GOT3 (cell line): ENCODE measurements at regions not wholly inside any gene's neighbourhood (a gene's known extent, or its start where the extent isn't known, plus 50 kb on each side); places are given as distances from the start of the nearest gene placed in this dataset.

Experiments
- DNase-seq: peaks from one replicate; lab custom pipeline; 2025; ENCODE audit warnings: mixed read lengths; lab: John Stamatoyannopoulos, UW

DNA sequence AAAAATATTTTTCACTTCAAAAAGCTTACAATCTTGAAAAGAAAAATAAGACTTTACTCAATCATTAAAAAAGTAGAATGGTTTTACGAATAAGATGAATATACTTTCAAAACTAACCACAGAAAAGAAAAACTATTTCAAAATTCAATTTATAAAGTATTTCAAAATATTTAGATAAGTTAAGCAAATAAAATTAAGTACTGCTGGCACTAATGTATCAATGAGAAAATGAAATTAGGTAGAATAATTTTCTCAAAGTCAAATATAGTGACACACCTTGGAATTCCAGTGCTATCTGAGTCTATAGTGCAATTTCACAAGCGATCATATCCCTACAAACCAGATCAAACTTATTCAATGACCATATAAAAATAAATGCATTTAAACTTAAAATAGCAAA is 109.8 kb upstream of the SEMA3A start:
- DNase-seq, result no peak

- no peak for DNase-seq
Measured at GRCh38 chr7:84302949-84303348, 108.4 kb upstream of the SEMA3A start.

GRCh38 chr7:84297616-84298015 is 103.0 kb upstream of the SEMA3A start:
- no peak for DNase-seq

- no peak for DNase-seq
Measured at GRCh38 chr7:84294847-84295455, 100.4 kb upstream of the SEMA3A start.

DNA sequence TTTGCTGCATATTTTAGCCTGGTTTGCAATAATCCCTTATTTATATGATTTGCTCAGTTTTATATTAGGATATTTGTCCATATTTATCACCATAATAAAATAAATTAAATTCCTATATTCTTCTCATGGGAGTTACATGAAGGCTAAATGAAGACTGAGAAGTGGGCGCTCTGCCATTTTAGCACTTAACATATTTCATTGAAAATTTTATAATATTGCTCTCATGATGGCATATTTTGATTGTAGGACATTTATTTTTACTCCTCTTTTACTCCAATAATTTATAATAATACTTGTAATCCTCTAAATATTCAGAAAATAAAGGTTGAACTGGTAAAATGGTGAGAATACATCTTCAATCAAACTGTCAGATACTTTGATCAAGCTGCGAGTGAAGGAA is 99.8 kb upstream of the SEMA3A start:
- DNase-seq, result no peak

DNA sequence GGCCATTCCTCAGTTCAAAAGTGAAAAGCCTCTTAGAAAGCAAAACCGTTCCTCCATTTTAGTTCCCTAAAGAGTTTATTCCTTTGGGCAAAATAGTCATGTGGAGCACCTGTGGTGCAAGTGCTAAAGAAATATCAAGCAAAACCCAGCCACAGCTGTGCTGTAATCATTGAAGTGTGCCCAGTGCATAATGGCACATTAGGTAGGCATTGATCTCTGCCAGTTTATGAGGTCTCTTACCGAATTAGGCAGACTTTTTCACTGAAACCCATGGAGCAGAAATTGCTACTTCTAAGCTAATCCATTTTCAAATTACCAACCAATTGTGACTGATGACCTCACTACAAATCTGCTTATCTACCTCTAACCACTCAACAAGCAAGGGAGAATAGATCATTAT is 97.2 kb upstream of the SEMA3A start:
- DNase-seq, result no peak

- no peak for DNase-seq
Measured at GRCh38 chr7:84283798-84284197, 89.2 kb upstream of the SEMA3A start.

GRCh38 chr7:84281518-84281917 is 86.9 kb upstream of the SEMA3A start:
- DNase-seq, result no peak

DNA sequence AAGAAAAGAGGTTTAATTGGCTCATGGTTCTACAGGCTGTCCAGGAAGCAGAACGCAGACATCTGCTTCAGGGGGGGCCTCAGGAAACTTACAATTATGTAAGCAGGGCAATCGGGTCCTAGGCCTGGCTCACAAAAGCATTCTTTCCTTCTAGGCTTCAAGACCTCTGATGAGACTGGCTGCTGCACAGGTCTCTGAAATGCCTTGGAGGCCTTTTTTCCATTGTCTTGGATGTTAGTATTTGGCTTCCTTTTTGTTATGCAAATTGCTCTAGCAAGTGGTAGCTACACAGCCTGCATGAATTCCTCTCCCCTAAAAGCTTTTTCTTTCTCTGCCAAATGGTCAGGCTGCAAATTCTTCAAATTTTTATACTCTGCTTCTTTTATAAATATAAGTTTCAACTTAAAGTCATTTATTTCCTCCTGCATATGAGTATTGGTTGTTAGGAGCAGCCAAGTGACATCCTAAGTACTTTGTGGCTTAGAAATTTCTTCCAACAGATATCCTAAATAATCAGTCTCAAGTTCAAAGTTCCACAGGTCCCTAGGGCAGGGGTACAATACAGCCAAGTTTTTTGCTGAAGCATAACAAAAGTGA is 83.1 kb upstream of the SEMA3A start:
- no peak for DNase-seq

- DNase-seq, result no peak
Measured at GRCh38 chr7:84274029-84274638, 79.5 kb upstream of the SEMA3A start.

GRCh38 chr7:84271543-84271942 is 77.0 kb upstream of the SEMA3A start:
- DNase-seq, result no peak

DNA sequence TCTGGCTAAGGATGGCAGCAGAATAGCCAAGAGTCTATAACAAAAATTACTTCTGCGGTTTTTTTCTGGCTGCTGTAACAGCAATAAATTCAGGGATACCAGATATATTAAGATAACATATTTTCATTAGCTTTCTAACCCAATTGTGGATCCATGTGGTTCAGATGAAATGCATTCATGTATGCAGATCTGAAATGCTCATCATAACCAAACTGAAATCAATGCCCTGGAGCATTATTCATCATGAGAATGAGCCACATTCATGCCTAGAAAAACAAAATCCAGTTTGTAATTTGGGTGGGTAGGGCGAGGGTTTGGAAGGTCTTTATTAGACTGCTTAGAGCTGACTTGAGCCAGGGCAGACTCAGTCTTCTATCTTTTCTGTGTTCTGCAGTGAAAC is 69.8 kb upstream of the SEMA3A start:
- no peak for DNase-seq

- DNase-seq, result no peak
Measured at GRCh38 chr7:84263106-84263505, 68.5 kb upstream of the SEMA3A start.

DNA sequence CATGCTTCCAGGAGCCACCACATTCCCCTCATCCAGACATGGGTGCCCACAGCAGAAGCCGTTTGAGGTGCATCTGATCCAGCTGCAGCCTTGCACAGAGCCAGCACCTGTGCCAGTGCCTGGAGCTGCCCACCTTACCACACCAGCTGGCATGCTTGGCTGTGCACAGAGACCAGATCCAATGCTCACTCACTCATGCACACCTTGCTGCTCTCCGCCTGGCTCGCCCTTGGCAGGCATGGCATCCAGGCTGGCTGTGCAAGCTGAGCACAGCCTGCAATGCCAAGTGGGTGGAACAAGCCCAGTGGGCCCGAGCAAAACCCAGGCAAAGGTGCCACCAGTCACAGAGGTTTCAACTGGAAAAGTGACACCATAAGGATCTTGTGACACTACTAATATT is 66.9 kb upstream of the SEMA3A start:
- no peak for DNase-seq

GRCh38 chr7:84258628-84259027 is 64.0 kb upstream of the SEMA3A start:
- no peak for DNase-seq

DNA sequence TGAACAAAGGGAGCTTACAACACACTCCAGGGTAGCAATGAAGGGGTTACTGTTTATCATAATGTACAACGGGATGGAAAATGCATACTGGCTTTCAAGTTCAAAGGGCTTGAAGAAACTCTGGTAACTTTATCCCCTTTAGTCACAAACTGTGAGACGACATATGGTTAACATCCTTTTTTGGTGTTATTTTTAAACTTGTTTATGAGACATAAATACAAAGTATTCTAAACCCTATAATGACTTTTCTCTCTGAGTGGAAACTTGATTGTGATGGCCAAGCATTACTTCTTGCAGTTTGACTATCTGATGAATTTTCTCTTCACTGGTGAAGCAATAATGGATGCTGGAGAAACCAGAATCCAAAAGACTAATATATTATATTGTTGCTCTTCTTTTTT is 62.0 kb upstream of the SEMA3A start:
- DNase-seq, result no peak

GRCh38 chr7:84251277-84251781 is 56.7 kb upstream of the SEMA3A start:
- DNase-seq, result no peak

- no peak for DNase-seq
Measured at GRCh38 chr7:84250452-84250851, 55.9 kb upstream of the SEMA3A start.

GRCh38 chr7:84249656-84250055 is 55.1 kb upstream of the SEMA3A start:
- no peak for DNase-seq

DNA sequence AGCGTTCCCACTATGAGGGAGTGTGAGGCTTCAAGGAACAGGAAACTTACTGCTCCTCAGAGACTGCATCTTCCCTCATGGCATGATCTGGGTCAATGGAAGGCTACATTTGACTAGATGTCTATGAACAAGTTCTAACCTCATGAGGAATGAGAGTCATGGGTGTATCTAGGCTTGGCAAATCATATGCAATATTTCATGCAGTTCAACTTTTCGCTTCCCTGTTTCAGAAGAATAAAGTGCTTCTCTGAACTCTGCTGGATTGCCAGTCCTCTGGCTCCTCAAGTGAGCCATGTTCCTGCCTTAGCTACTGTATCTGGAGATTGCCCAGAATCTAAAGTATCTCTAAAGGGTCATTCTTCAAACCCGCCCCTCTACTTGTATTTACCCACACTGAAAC is 54.3 kb upstream of the SEMA3A start:
- no peak for DNase-seq

GRCh38 chr7:84248267-84248666 is 53.7 kb upstream of the SEMA3A start:
- no peak for DNase-seq

- DNase-seq, result no peak
Measured at GRCh38 chr7:84247591-84247990, 53.0 kb upstream of the SEMA3A start.

GRCh38 chr7:84245835-84246234 is 51.2 kb upstream of the SEMA3A start:
- no peak for DNase-seq
